Spleen (tissue), 7 donors: ENCODE measurements at regions not wholly inside any gene's neighbourhood (a gene's known extent, or its start where the extent isn't known, plus 50 kb on each side); places are given as distances from the start of the nearest gene placed in this dataset.

ENCODE experiments used
- POLR2A ChIP-seq, 3 donors: fragments of 450-650 bp; IDR thresholded peaks; one replicate each; pipeline ENCODE4 v1.5.1; 2017; ENCODE audit warnings: antibody characterized with exemption in 3 of 3, mild to moderate bottlenecking in 1 of 3
- TF ChIP-seq, protein P1 (sequence below), 11 experiments: fragments of 200-600 bp in 7 of 11; fragments of 450-650 bp in 4 of 11; sonication (generic) in 4 of 11; IDR thresholded peaks in 8 of 11; conservative IDR thresholded peaks in 3 of 11; 1 replicate in 7 of 11; 2 replicates in 4 of 11; pipeline versions ENCODE4 v1.4.0 to v1.8.0; 2016 to 2021; ENCODE audit warnings: antibody characterized with exemption in 11 of 11, inconsistent platforms in 4 of 11, mild to moderate bottlenecking in 1 of 11
- donor health status: DM: no; HTN: no; CAD: no; lungs with moderate emphysema.
- donor health status: DM: no; HTN: no; CAD: no.
- donor health status: DM: no; HTN: no; CAD: no.

DNA sequence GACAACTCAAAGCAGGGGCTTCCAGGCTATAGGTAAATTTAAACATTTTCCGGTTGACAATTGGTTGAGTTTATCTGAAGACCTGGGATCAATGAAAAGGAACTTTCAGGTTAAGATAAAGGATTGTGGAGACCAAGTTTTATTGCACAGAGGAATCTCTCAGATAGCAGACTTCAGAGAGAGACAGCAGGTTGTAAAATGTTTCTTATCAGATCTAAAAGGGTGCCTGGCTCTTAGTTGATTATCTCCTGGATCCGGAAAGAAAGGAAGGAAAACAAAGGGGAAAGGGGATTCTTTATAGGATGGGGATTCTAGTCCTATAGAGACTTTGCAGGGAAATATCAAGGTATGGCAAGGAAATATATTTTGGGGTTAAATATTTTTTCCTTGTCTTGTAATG is 951.3 kb upstream of the SEMA6D start:
- TF ChIP-seq POLR2A (IDR thresholded peaks at IDR 0.05): no peak
- TF ChIP-seq, protein P1, sequence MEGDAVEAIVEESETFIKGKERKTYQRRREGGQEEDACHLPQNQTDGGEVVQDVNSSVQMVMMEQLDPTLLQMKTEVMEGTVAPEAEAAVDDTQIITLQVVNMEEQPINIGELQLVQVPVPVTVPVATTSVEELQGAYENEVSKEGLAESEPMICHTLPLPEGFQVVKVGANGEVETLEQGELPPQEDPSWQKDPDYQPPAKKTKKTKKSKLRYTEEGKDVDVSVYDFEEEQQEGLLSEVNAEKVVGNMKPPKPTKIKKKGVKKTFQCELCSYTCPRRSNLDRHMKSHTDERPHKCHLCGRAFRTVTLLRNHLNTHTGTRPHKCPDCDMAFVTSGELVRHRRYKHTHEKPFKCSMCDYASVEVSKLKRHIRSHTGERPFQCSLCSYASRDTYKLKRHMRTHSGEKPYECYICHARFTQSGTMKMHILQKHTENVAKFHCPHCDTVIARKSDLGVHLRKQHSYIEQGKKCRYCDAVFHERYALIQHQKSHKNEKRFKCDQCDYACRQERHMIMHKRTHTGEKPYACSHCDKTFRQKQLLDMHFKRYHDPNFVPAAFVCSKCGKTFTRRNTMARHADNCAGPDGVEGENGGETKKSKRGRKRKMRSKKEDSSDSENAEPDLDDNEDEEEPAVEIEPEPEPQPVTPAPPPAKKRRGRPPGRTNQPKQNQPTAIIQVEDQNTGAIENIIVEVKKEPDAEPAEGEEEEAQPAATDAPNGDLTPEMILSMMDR (IDR thresholded peaks at IDR 0.05 in 8 of 11, conservative IDR thresholded peaks at IDR 0.05 in 3 of 11): no peak
